Gastroesophageal sphincter (tissue), 4 donors: ENCODE measurements at regions not wholly inside any gene's neighbourhood (a gene's known extent, or its start where the extent isn't known, plus 50 kb on each side); places are given as distances from the start of the nearest gene placed in this dataset.

Source experiments
- ATAC-seq: fragments of 150-250 bp; one replicate; pipeline ENCODE4 v1.9.1; 2016; ENCODE audit warnings: mild to moderate bottlenecking, moderate library complexity
- H3K27ac ChIP-seq, 4 donors: fragments of 200-600 bp; sonication (generic) in 3 of 4; 1 replicate in 3 of 4; 2 replicates in 1 of 4; pipeline ENCODE4 v1.5.1; 2016 to 2019
- H3K27me3 ChIP-seq: fragments of 200-600 bp; sonication (generic); one replicate; pipeline ENCODE4 v1.5.1; 2019
- H3K36me3 ChIP-seq, 2 donors: fragments of 200-600 bp; sonication (generic); one replicate each; pipeline ENCODE4 v1.5.1; 2019; ENCODE audit warnings: control low read depth in 1 of 2
- H3K4me1 ChIP-seq, 3 donors: fragments of 200-600 bp; sonication (generic); 1 replicate in 2 of 3; 2 replicates in 1 of 3; pipeline ENCODE4 v1.5.1; 2016 to 2019; ENCODE audit warnings: control low read depth in 2 of 3
- H3K4me3 ChIP-seq, 2 donors: fragments of 200-600 bp; sonication (generic); one replicate each; pipeline ENCODE4 v1.5.1; 2019; ENCODE audit warnings: mild to moderate bottlenecking in 1 of 2, moderate library complexity in 1 of 2
- H3K9me3 ChIP-seq, 3 donors: fragments of 200-600 bp; sonication (generic); one replicate each; pipeline ENCODE4 v1.5.1; 2017 to 2019; ENCODE audit warnings: control low read depth in 2 of 3
- CTCF ChIP-seq, 4 experiments: fragments of 200-600 bp in 2 of 4; fragments of 450-650 bp in 2 of 4; sonication (generic) in 1 of 4; IDR thresholded peaks; one replicate each; pipeline ENCODE4 v1.5.1; 2017 to 2019; ENCODE audit warnings: antibody characterized with exemption in 4 of 4, mild to moderate bottlenecking in 2 of 4, moderate library complexity in 2 of 4
- EP300 ChIP-seq: sonication (generic); formaldehyde crosslinking; IDR thresholded peaks from one replicate; pipeline ENCODE4 v1.6.1; 2017; ENCODE audit warnings: antibody characterized with exemption, mild to moderate bottlenecking
- POLR2A ChIP-seq, 2 donors: fragments of 450-650 bp; IDR thresholded peaks; one replicate each; pipeline ENCODE4 v1.6.1; 2017; ENCODE audit warnings: antibody characterized with exemption in 2 of 2, mild to moderate bottlenecking in 2 of 2, moderate library complexity in 1 of 2
- POLR2AphosphoS5 ChIP-seq: sonication (generic); formaldehyde crosslinking; IDR thresholded peaks from one replicate; pipeline ENCODE4 v1.6.1; 2017; ENCODE audit warnings: antibody characterized with exemption
- WGBS, 2 donors: methylation state at CpG; one replicate each; pipeline ENCODE4 v1.1.5; 2018; ENCODE audit warnings: low coverage in 1 of 2; 5-methylcytosine and 5-hydroxymethylcytosine counted together

GRCh38 chr11:79648766-79649520 lies 208.1 kb upstream of the TENM4 start:
- TF ChIP-seq POLR2AphosphoS5 (no peak), CTCF (IDR thresholded peaks at IDR 0.05) (no peak), EP300 (no peak), POLR2A (IDR thresholded peaks at IDR 0.05) (no peak)
- Histone ChIP-seq H3K27me3 (peaks cover 5% of the 10 kb centered on the region), H3K4me1 (no peaks in the 10 kb centered on the region), H3K9me3 (no peaks in the 10 kb centered on the region), H3K4me3 (no peak overlapping the region), H3K36me3 (no peaks in the 10 kb centered on the region), H3K27ac (no peak overlapping the region)
- 63 to 77% methylated on average over 3 to 4 of the region's 5 CpGs for WGBS, 2 donors
- no peak for ATAC-seq

- no peak overlapping the region for H3K4me3 ChIP-seq
- 77 to 88% methylated on average over 6 of the region's 6 CpGs for WGBS, 2 donors
- no peak for TF ChIP-seq CTCF (IDR thresholded peaks at IDR 0.05)
- TF ChIP-seq POLR2A (IDR thresholded peaks at IDR 0.05) = no peak
- no peak for TF ChIP-seq EP300
- no peak for TF ChIP-seq POLR2AphosphoS5
- H3K9me3 ChIP-seq = no peaks in the 10 kb centered on the region
- no peak overlapping the region for H3K27ac ChIP-seq
- H3K27me3 ChIP-seq = no peaks in the 10 kb centered on the region
- H3K4me1 ChIP-seq = no peaks in the 10 kb centered on the region
- no peaks in the 10 kb centered on the region for H3K36me3 ChIP-seq
- ATAC-seq = no peak
Measured at GRCh38 chr11:79637219-79637618, 196.4 kb upstream of the TENM4 start.

GRCh38 chr11:79634905-79635304 lies 194.1 kb upstream of the TENM4 start:
- WGBS, 2 donors = 86 to 93% methylated on average over 3 of the region's 3 CpGs
- Histone ChIP-seq H3K9me3 (no peaks in the 10 kb centered on the region), H3K36me3 (no peaks in the 10 kb centered on the region), H3K4me3 (no peak overlapping the region), H3K27ac (no peak overlapping the region), H3K4me1 (no peaks in the 10 kb centered on the region), H3K27me3 (no peaks in the 10 kb centered on the region)
- ATAC-seq = no peak
- TF ChIP-seq CTCF (IDR thresholded peaks at IDR 0.05) (no peak), EP300 (no peak), POLR2AphosphoS5 (no peak), POLR2A (IDR thresholded peaks at IDR 0.05) (no peak)

GRCh38 chr11:79627281-79627680 lies 186.5 kb upstream of the TENM4 start:
- 60 to 66% methylated on average over 3 to 6 of the region's 6 CpGs for WGBS, 2 donors
- no peak for ATAC-seq
- Histone ChIP-seq H3K9me3 (peaks cover 0 to 6% (median 0%) of the 10 kb centered on the region in 3 donors), H3K27ac (no peak overlapping the region), H3K36me3 (no peaks in the 10 kb centered on the region), H3K4me3 (no peak overlapping the region), H3K4me1 (no peaks in the 10 kb centered on the region), H3K27me3 (no peaks in the 10 kb centered on the region)
- TF ChIP-seq POLR2A (IDR thresholded peaks at IDR 0.05) (no peak), EP300 (no peak), POLR2AphosphoS5 (no peak), CTCF (IDR thresholded peaks at IDR 0.05) (no peak)
